Right renal pelvis (tissue), 4 donors: ENCODE measurements at regions not wholly inside any gene's neighbourhood (a gene's known extent, or its start where the extent isn't known, plus 50 kb on each side); places are given as distances from the start of the nearest gene placed in this dataset.

Experiments
- DNase-seq, 4 donors: peaks; one replicate each; pipeline ENCODE4 v3.0.0-alpha.2; 2013; ENCODE audit warnings: low read depth in 4 of 4, low spot score in 3 of 4, missing footprints in 1 of 4

DNA sequence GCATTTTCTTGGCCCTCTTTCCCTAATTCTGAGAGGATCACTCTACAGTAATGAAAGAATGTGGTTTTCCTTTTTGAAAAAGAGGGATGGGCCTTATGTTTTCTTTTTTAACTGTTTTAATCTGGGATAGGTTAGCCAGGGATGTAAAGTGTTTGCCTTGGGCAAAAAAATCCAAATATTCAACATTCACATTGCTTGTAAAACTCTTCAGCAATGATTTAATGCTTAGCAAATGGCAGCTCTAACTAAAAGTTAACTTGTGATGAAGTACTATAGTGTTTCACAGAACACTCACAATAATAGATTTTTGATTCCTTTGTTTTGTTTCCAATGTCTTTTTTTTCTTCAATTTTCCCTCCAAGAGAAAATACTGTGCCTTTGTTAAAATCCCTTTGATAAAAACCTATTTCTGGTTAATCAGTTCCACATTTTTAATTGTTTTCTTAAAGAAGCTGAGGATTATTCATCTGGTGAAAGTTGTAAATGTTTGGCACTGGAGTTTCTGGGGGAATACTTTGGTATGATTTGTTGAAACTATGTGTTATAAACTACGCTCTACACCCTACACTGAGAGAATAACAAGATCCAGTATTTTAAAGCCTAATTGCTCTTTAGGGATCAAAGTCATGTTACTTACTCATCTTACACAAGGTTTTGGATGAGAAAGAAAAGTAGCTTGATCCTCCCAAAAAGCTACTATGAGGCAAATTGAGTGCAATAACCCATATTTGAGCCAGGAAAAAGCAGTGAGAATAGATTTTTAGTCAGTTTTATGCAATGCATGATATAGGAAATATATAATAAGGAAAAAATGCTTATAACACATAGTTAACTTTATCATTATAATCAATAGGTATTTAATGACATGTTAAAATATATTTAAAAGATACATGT, 335.8 kb downstream of the EPHA7 start:
- DNase-seq, result peak in 1 of 4 donors; percentile 3

DNA sequence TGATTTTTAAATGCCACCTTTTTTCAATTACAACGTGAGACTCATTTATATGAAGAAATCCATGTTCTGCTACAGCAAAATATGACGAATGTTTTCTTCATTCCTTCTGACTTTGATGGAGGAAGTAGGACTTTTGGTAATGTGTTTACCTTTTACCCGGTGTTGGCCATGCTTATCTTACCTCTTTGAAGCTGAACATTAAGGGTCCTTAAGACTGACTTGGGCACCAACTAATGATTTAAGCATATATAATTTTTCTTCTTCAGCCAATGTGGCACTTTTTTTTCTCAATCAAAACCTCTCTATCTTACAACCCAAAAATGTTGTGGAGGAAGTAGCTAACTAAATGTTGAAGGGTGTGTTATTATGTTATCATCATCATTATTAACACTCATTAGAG, 337.5 kb downstream of the EPHA7 start:
- no peak for DNase-seq

DNA sequence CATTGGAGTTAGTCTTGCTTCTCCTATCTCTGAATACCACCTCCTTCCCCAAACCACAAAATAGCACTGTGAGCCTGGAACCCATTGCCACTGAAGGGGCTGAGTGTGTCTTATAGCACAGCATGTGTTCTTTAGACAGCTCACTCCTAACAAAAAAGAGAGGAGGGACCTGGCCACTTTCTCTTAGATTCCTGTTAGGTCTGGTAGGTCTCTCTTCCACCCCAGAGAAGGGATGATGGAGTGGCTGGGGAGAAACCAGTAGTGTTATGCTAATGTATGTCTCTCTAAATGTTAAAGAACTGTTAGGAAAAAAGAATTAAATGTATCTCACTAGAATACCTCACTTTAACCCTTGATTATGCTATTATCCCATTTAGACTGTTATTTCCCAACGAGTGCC, 340.3 kb downstream of the EPHA7 start:
- DNase-seq, result no peak

DNA sequence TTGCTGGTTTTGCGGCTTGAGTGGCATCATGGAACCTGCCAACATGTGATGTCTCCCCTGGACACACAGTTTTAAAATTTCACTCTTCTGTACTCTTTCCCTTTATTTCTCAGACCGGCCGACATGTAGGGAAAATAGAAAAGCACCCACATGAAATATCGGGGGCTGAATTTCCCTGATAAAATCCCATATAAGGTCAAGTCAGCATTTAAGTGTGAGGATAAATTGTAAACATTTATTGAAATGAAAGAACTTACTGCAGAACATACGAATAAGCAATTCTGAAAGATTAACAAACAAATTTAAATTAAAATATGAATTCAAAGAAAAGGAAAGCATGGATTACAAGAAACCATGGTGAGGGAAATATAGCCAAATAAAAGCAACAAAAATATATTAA, 345.5 kb downstream of the EPHA7 start:
- no peak for DNase-seq

DNA sequence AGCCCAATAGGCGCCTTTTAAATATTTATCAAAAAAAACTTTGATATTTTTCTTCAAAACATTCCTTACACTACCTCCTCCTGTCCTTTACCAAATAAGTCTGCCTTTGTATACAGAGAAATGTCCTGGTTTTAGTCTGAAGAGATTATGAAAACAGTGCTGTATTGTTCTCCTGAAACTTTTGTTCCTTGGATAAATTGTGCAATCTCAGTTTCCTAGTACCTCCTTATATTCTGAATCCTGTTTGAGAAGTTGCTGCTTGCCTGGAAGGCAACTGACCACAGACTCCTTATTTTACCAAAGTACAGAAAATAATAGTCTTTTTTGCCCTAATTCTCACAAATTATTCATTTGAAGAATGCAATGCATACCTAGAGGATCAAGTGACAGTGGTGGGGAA, 349.5 kb downstream of the EPHA7 start:
- DNase-seq, result no peak

DNA sequence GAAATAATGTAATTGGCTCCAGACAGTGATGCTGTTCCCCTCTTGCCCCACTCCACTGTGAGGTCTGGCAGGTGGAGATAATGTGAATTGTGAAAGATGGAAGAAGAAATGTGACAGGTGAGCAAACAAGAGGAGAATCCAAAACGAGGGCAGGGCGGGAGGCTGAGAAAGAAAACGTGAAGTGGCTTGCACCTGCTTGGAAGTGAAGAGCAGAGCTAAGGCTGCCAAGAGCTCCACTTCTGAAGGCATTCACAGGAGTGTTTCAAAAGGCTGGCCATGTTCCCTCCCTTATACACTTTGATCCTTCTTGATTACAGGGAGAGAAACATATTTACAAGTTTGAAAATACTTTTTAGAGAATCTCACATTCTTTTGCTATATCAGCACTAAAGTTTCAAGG, 359.4 kb downstream of the EPHA7 start:
- DNase-seq, result no peak

DNA sequence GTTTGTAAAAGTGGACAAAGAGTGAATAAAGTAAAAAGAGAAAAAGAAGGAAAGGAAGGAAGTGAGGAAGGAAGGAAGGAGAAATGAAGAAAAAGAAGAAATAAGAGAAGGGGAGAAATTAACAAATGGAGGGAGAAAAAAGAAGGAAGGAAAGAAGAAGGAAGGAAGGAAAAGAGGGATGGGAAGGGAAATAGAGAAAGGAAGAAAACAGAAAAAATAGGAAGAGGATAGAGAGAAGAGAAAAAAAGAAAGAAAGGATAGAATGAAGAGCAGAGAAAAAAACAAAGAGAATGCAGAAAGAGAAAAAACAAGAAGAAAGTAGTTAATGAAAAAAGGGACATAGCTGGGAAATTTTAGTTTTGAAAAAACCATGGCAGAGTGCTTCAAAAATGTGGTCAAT, 361.8 kb downstream of the EPHA7 start:
- DNase-seq, result no peak

DNA sequence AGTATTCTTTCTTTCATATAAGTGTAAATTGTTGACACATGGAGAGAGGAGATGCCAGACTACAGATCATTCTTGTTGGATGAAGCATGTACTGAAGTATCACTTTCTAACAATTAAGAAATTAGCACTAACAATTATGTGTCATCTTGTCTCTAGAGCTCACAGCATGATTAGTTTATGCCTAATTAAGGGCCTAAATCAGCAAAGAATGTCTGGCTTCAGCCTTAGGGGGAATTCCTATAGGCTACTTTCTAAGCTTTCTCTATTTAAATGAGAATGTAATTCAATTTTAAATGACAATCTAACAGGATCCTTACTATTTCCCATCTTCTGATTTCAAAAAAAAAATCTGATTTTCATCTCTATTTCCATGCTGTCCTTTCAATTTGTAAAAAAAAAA, 371.0 kb downstream of the EPHA7 start:
- no peak for DNase-seq

DNA sequence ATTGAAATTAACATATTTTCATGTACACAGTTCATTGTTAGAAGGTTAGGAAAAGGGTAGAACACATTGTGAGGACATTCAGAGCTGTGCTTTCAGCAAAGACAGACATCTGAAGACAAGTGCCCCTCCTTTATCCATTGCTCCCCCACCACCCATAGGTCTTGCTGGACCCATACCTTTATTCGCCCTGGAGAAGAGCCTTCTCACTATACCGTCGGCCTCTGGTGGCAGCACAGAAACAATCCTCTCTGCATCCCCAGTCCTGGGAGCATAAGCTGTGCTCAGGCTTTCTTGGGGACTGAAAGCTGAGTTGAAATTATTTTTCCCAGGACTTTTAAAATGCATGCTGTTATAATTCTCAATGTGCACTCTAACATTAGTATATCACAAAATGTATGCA, 372.3 kb downstream of the EPHA7 start:
- DNase-seq, result no peak

DNA sequence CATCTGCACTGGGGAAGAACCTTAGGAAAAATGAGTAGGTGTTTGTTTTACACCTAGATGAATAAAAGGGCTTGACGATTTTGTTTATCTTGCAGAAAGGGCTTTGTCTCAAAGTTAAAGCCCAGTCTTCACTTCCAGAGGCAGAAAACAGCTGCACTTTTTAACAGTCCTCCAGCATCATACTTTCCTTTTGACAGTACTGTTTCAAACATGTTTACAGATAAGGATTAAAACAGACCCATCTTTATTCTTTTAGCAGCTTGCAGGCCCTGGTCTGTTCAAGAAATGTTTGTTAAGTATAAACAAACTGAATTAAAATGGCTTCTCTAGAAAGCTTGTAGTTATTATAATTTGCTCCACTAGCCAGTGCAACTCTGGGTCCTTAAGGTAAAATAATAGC, 374.2 kb downstream of the EPHA7 start:
- no peak for DNase-seq

DNA sequence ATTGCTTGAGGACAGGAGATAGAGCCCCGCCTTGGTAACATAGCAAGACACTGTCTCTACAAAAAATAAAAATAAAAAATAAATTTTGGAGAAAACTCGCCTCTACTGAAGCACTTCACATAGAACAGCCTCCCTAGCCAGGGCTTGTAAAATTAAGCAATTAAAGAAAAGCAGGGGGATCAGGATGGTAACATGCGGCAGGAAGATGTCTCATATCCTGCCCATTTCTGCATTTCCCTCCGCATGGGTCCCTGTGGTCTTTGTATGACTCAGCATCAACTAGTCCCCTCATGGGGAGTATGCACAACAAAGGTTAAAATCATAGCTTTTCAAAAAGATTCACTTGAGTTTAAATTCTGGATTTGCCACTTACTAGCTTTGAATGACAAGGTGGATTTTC, 379.0 kb downstream of the EPHA7 start:
- DNase-seq, result no peak

DNA sequence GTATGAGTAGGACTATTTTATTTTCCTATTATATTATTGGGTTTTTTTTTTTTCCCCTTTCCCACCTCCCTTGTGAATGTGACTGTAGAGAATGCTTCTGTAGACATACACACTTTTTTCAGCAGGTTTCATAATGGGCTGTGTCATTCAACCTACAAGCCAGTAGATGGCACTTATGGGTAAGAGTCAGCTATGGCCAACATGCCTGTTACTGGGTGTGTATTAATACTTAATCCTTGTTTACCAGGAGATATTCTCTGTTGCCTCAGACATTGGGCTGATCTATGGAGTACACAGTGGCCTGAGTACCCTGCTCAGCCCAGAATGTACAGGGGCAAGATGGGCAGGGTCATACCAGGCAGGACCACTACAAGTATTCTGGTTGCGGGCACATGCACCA, 382.5 kb downstream of the EPHA7 start:
- no peak for DNase-seq

DNA sequence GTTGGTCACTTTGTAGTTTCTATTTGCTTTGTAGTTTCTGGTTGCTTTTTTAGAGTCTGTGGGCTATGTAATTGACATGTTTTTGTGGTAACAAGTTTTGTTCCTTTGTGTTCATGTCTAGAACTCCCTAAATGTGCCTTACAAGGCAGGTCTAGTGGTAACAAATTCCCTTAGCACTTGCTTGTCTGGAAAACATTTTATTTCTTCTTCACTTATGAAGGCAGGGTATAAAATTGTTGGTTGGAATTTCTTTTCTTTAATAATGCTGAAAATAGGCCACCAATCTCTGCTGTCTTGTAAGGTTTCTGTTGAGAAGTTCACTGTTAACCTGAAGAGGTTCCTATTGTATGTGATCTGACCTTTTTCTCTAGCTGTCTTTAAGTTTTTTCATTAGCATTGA, 383.6 kb downstream of the EPHA7 start:
- DNase-seq, result no peak

DNA sequence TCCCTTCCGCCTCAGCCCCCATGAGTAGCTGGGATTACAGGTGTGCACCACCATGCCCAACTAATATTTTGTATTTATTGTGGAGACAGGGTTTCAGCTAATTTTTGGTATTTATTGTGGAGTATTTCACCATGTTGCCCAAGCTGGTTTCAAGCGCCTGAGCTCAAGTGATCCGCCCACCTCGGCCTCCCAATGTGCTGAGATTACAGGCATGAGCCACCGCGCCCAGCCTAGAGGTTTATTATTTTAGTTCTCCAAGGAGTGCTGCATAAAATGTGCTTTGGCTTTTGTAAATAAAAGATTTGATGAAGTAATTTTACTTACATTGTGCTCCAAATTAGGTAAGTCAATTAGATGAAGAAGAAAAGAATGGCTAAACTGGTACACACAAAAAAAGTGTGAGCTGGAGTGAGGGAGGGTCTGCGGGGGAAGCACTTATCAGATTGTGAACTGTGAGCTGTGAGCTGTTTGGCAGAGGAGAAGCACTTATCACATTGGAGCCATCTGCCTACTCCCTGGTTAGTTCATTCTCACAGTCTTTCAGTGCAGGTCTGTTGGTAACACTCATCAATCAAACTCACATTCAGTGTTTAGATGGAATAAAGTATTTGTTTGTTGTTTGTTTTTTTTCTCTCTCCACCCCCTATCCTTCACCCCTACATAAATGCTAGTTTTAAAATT, 398.0 kb downstream of the EPHA7 start:
- no peak for DNase-seq

DNA sequence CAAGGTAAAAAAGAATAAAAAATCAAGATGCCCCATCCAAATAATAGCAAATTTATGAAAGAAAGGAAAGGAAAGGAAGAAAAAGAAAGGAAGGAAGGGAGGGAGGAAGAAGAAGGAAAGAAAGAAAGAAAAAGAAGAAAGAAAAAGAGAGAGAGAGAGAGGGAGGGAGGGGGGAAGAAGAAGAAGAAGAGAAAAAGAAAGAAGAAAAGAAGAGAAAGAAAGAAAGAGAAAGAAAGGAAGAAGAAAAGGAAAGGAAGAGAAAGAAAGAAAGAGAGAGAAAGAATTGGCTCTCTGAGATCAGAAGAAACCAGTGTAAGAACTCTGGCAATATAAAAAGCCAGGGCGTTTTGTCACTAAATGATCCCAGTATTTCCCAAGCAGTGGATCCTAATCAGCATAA, 401.7 kb downstream of the EPHA7 start:
- DNase-seq, result no peak

DNA sequence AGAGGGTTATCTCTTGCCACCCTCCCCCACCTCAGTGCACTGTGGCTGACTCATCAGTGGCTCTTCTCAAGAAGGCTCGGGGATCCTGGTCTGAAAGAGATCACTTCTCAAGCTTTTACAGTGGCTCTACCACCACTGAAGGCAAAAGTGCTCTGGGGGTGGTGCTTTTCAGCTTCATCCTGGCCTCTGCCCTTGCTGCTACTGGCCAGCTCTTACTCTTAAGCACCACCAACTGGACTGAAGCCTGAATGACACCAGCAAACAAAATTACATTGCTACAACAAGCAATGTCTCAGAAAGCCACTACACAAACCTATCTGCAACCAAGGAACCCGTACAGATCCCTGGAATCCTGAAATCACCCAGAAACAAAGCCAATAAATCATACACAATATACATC, 402.1 kb downstream of the EPHA7 start:
- no peak for DNase-seq

DNA sequence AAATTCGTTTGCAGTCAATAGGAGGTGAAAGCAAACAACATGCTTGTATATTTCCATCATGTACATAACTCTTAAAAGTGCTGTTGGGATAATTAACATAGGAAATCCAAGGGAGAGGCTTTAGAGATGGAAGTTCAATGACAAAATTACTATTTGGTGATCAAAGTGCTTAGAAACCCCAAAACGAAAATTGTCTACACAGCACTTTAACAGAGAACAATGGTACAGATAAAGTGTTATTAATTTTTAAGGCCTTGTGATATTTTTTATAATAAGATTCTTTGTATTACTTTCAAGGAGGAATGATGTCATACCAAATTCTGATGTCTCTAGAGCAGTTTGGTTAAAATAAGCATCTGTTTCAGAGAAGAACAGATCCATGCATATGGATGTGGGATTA, 406.3 kb downstream of the EPHA7 start:
- no peak for DNase-seq

DNA sequence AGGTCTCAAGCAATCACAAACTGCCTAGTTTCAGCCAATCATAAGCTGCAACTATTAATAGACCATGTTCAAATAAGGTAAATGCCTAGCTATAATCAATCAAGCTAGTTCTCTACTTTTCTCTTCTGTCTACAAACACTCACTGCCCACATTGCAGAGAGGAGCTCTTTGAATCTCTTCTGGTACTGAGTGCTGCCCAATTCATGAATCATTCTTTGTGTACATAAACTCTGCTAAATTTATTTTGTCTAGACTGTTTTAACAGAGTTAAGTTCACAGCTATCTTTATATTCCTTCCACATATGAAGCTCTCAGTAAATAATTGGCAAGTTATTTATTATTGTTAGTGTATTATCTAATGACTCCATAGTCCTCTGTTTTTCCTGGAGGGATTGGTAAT, 411.0 kb downstream of the EPHA7 start:
- no peak for DNase-seq

DNA sequence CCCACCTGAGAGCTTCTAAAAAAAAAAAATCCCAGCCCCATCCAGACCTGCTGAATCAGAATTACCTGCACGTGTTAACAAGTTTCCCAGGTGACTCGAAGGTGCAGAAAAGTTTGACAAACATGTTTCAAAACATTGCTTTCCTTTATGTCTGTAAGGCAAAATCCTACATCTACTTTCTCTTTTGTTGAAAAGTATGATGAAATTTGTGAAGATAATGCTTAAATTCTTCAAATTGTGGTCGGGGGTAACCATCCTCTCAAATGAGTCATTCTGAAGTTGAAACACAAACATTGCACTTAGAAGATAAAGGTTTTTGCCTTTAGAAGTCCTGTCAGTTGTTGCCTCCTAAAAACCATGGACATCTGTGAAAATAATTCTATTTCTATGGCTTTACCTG, 429.7 kb downstream of the EPHA7 start:
- DNase-seq, result no peak

DNA sequence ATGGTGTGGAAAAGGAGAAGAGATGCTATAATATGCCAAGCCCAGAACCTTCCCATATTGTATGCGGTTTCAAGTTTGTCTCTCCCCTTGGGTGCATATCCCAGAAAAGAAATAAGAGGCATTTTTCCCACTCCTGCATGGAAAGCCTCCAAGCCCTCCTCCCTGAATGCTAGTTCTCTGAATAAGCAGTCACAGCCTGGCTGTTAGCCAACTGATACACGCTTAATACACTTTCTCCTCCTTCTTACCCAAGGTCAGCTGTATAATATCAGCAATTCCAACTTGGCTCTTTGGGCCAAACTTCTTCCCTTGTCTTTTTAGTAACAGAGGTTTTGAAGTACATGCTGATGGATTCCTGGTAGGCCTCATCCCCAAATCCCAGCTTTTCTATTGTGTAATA, 440.1 kb downstream of the EPHA7 start:
- DNase-seq, result no peak

DNA sequence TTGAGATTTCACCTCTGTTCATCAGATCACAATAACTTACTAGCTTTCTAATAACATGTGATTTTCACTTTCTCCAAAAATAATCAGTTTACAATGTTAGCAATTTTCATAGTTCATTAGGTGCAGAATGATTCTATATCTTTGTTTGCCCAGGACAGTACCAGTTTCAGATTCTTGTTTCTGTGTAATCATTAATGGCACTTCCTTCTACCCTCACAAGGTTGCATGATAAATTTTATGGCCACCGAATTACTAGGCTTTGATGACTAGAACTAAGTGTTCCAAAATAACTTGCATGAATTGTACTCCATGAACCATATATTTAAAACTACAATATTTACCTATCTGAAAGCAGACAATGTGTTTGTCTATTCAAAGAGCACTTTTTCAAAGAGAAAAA, 442.3 kb downstream of the EPHA7 start:
- no peak for DNase-seq

DNA sequence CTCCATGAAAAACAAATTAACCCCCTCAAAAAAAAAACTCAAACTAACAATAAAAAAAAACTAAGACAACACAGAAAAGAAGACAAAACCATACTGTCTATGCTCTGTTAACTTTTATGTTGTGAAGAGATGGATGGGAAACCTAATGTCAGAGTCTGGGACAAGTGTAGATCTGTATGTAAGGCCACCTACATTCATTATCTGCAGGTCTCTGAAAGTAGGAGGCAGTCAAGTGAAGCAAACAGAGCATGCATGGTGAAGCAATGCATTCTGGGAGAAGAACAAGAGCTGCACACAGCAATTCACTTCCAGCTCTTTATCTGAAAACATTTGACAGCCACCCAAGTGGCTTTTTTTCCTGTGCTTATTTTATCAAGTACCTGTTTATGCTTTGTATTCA, 452.0 kb downstream of the EPHA7 start:
- DNase-seq, result peak in 3 of 4 donors; percentile 7 to 31 (median 24)
